Endothelial cell (in vitro differentiated cells): ENCODE measurements at regions not wholly inside any gene's neighbourhood (a gene's known extent, or its start where the extent isn't known, plus 50 kb on each side); places are given as distances from the start of the nearest gene placed in this dataset.

Experiments used
- DNase-seq: peaks from one replicate; pipeline ENCODE4 v3.0.0; 2021; ENCODE audit warnings: low spot score
- H3K27ac Mint-ChIP-seq: one replicate; pipeline ENCODE4 v1.8.0; 2021; ENCODE audit warnings: mixed read lengths, inconsistent platforms; ENCODE audit not compliant: unreplicated experiment
- H3K27me3 Mint-ChIP-seq: one replicate; pipeline ENCODE4 v1.8.0; 2021; ENCODE audit warnings: mild to moderate bottlenecking, moderate library complexity, mixed read lengths, inconsistent platforms; ENCODE audit not compliant: unreplicated experiment
- H3K36me3 Mint-ChIP-seq: one replicate; pipeline ENCODE4 v1.8.0; 2021; ENCODE audit warnings: mild to moderate bottlenecking, low read depth, mixed read lengths, inconsistent platforms; ENCODE audit not compliant: unreplicated experiment
- H3K4me1 Mint-ChIP-seq: one replicate; pipeline ENCODE4 v1.8.0; 2021; ENCODE audit warnings: mild to moderate bottlenecking, mixed read lengths, inconsistent platforms; ENCODE audit not compliant: unreplicated experiment
- H3K4me3 Mint-ChIP-seq: one replicate; pipeline ENCODE4 v1.8.0; 2021; ENCODE audit warnings: mild to moderate bottlenecking, mixed read lengths, inconsistent platforms; ENCODE audit not compliant: unreplicated experiment
- H3K9me3 Mint-ChIP-seq: one replicate; pipeline ENCODE4 v1.8.0; 2021; ENCODE audit warnings: mixed read lengths, inconsistent platforms; ENCODE audit not compliant: unreplicated experiment
- CTCF ChIP-seq: fragments of 200-600 bp; sonication (generic); IDR thresholded peaks from one replicate; pipeline ENCODE4 v1.5.0; 2021; ENCODE audit warnings: antibody characterized with exemption; ENCODE audit not compliant: unreplicated experiment

- Mint-ChIP-seq H3K36me3 (peaks cover 6% of the 10 kb centered on the region), H3K27ac (no peak overlapping the region), H3K27me3 (peaks cover 2% of the 10 kb centered on the region), H3K4me3 (no peak overlapping the region), H3K4me1 (no peaks in the 10 kb centered on the region), H3K9me3 (peaks cover 6% of the 10 kb centered on the region)
- no peak for TF ChIP-seq CTCF
- no peak for DNase-seq
Observed at GRCh38 chr15:60057554-60057953, 53.4 kb downstream of the FOXB1 start.

- no peak for TF ChIP-seq CTCF
- no peaks in the 10 kb centered on the region for H3K4me1 Mint-ChIP-seq
- H3K27ac Mint-ChIP-seq: no peak overlapping the region
- no peak for DNase-seq
- H3K27me3 Mint-ChIP-seq: peaks cover 2% of the 10 kb centered on the region
- H3K9me3 Mint-ChIP-seq: peaks cover 6% of the 10 kb centered on the region
- H3K36me3 Mint-ChIP-seq: peaks cover 6% of the 10 kb centered on the region
- no peak overlapping the region for H3K4me3 Mint-ChIP-seq
Observed at GRCh38 chr15:60059186-60059585, 55.1 kb downstream of the FOXB1 start.

- no peaks in the 10 kb centered on the region for H3K27me3 Mint-ChIP-seq
- peaks cover 6% of the 10 kb centered on the region for H3K9me3 Mint-ChIP-seq
- peaks cover 17% of the 10 kb centered on the region for H3K4me1 Mint-ChIP-seq
- no peak overlapping the region for H3K4me3 Mint-ChIP-seq
- TF ChIP-seq CTCF: no peak
- no peak overlapping the region for H3K27ac Mint-ChIP-seq
- no peak for DNase-seq
- H3K36me3 Mint-ChIP-seq: peaks cover 6% of the 10 kb centered on the region
Observed at GRCh38 chr15:60061758-60062157, 57.6 kb downstream of the FOXB1 start.

GRCh38 chr15:60062826-60063225 is 58.7 kb downstream of the FOXB1 start:
- no peak for DNase-seq
- peaks cover 28% of the 10 kb centered on the region for H3K4me1 Mint-ChIP-seq
- H3K36me3 Mint-ChIP-seq: peaks cover 6% of the 10 kb centered on the region
- H3K9me3 Mint-ChIP-seq: peaks cover 6% of the 10 kb centered on the region
- H3K27ac Mint-ChIP-seq: no peak overlapping the region
- H3K4me3 Mint-ChIP-seq: no peak overlapping the region
- no peaks in the 10 kb centered on the region for H3K27me3 Mint-ChIP-seq
- TF ChIP-seq CTCF: no peak

GRCh38 chr15:60065951-60066350 is 61.8 kb downstream of the FOXB1 start:
- DNase-seq: no peak
- TF ChIP-seq CTCF: no peak
- Mint-ChIP-seq H3K4me3 (no peak overlapping the region), H3K36me3 (peaks cover 6% of the 10 kb centered on the region), H3K9me3 (peaks cover 6% of the 10 kb centered on the region), H3K27me3 (no peaks in the 10 kb centered on the region), H3K27ac (peak overlapping the region; percentile 76), H3K4me1 (peaks cover 28% of the 10 kb centered on the region)
